Chondrocyte (in vitro differentiated cells): ENCODE measurements at regions not wholly inside any gene's neighbourhood (a gene's known extent, or its start where the extent isn't known, plus 50 kb on each side); places are given as distances from the start of the nearest gene placed in this dataset.

Source experiments
- DNase-seq: peaks from one replicate; pipeline ENCODE4 v3.0.0; 2021; ENCODE audit warnings: mixed read lengths, low spot score
- H3K27ac Mint-ChIP-seq: one replicate; pipeline ENCODE4 v1.8.0; 2021; ENCODE audit warnings: mild to moderate bottlenecking, moderate library complexity, mixed read lengths; ENCODE audit not compliant: unreplicated experiment
- H3K27me3 Mint-ChIP-seq: 2 replicates; pipeline ENCODE4 v1.8.0; 2021; ENCODE audit warnings: low read depth, mixed read lengths
- H3K36me3 Mint-ChIP-seq: 2 replicates; pipeline ENCODE4 v1.8.0; 2021; ENCODE audit warnings: low read depth, mixed read lengths
- H3K4me1 Mint-ChIP-seq: 2 replicates; pipeline ENCODE4 v1.8.0; 2021; ENCODE audit warnings: low read depth, mild to moderate bottlenecking, mixed read lengths
- H3K4me3 Mint-ChIP-seq: one replicate; pipeline ENCODE4 v1.8.0; 2021; ENCODE audit warnings: mild to moderate bottlenecking, moderate library complexity, mixed read lengths; ENCODE audit not compliant: unreplicated experiment
- H3K9me3 Mint-ChIP-seq: 2 replicates; pipeline ENCODE4 v1.8.0; 2021; ENCODE audit warnings: low read depth, mixed read lengths
- CTCF ChIP-seq: fragments of 200-600 bp; sonication (generic); IDR thresholded peaks from 2 replicates; pipeline ENCODE4 v1.5.0; 2021; ENCODE audit warnings: antibody characterized with exemption, mild to moderate bottlenecking, moderate library complexity

- peaks cover 27% of the 10 kb centered on the region for H3K9me3 Mint-ChIP-seq
- no peak overlapping the region for H3K4me3 Mint-ChIP-seq
- H3K36me3 Mint-ChIP-seq = no peaks in the 10 kb centered on the region
- DNase-seq = no peak
- no peak overlapping the region for H3K27ac Mint-ChIP-seq
- H3K27me3 Mint-ChIP-seq = no peaks in the 10 kb centered on the region
- H3K4me1 Mint-ChIP-seq = peaks cover 8% of the 10 kb centered on the region
- TF ChIP-seq CTCF = no peak
Observed at GRCh38 chrX:8946563-8946962, 87.4 kb downstream of the FAM9B start.

GRCh38 chrX:8939322-8939721, 94.6 kb downstream of the FAM9B start:
- Mint-ChIP-seq H3K27me3 (peaks cover 1% of the 10 kb centered on the region), H3K27ac (no peak overlapping the region), H3K4me1 (no peaks in the 10 kb centered on the region), H3K36me3 (no peaks in the 10 kb centered on the region), H3K9me3 (peaks cover 35% of the 10 kb centered on the region), H3K4me3 (no peak overlapping the region)
- no peak for DNase-seq
- TF ChIP-seq CTCF = no peak

GRCh38 chrX:8927701-8928100, 106.2 kb downstream of the FAM9B start:
- TF ChIP-seq CTCF = no peak
- no peaks in the 10 kb centered on the region for H3K36me3 Mint-ChIP-seq
- H3K4me1 Mint-ChIP-seq = no peaks in the 10 kb centered on the region
- no peak overlapping the region for H3K4me3 Mint-ChIP-seq
- H3K27me3 Mint-ChIP-seq = peaks cover 1% of the 10 kb centered on the region
- no peak overlapping the region for H3K27ac Mint-ChIP-seq
- peaks cover 11% of the 10 kb centered on the region for H3K9me3 Mint-ChIP-seq
- DNase-seq = no peak

- Mint-ChIP-seq H3K27me3 (peaks cover 1% of the 10 kb centered on the region), H3K27ac (no peak overlapping the region), H3K4me3 (no peak overlapping the region), H3K4me1 (no peaks in the 10 kb centered on the region), H3K9me3 (peaks cover 10% of the 10 kb centered on the region), H3K36me3 (no peaks in the 10 kb centered on the region)
- no peak for TF ChIP-seq CTCF
- DNase-seq = no peak
Observed at GRCh38 chrX:8927066-8927635, 106.8 kb downstream of the FAM9B start.

GRCh38 chrX:8921615-8922014, 112.3 kb downstream of the FAM9B start:
- Mint-ChIP-seq H3K4me3 (no peak overlapping the region), H3K27ac (no peak overlapping the region), H3K36me3 (no peaks in the 10 kb centered on the region), H3K9me3 (peaks cover 3% of the 10 kb centered on the region), H3K4me1 (no peaks in the 10 kb centered on the region), H3K27me3 (no peaks in the 10 kb centered on the region)
- no peak for DNase-seq
- TF ChIP-seq CTCF = no peak
